ENCODE measurements at regions not wholly inside any gene's neighbourhood (a gene's known extent, or its start where the extent isn't known, plus 50 kb on each side); places are given as distances from the start of the nearest gene placed in this dataset.

- H2AFZ ChIP-seq (ENCODE audit: low read depth) = no peak overlapping the region
- ChIA-PET POLR2A (no interaction called here), CTCF (no interaction called here)
- DNase-seq = no peak
- no peak overlapping the region for H3K9ac ChIP-seq
- no peaks in the 10 kb centered on the region for H3K9me3 ChIP-seq
- no peaks in the 10 kb centered on the region for H3K4me1 ChIP-seq (ENCODE audit: control insufficient read depth in 1 of 2, insufficient read depth in 2 of 2, low read depth in 1 of 2, low read length in 1 of 2)
- 7% methylated on average over 1 of the region's 1 CpG for WGBS (ENCODE audit: low lambda C conversion rate)
- H3K27me3 ChIP-seq (ENCODE audit: insufficient read depth) = no peaks in the 10 kb centered on the region
- 0 out of 2 replicates have a peak, but pooled peaks cover 7% of the 10 kb centered on the region for H3K9me2 ChIP-seq
- H4K20me1 ChIP-seq (ENCODE audit: insufficient read depth) = no peaks in the 10 kb centered on the region
- TF ChIP-seq POLR2AphosphoS5 (IDR thresholded peaks at IDR 0.05; ENCODE audit: low read depth, low read length) = no peak
- TF ChIP-seq TAF1 (IDR thresholded peaks at IDR 0.05; ENCODE audit: borderline replicate concordance, low read depth, low read length) = no peak
- no peak for TF ChIP-seq PBX3 (IDR thresholded peaks at IDR 0.05)
- TF ChIP-seq MEF2A (IDR thresholded peaks at IDR 0.05; ENCODE audit: borderline replicate concordance, low read depth) = no peak
- no peak for TF ChIP-seq SMC3 (IDR thresholded peaks at IDR 0.05; ENCODE audit: low read depth, low read length)
- TF ChIP-seq GATA2 (CRISPR knock-in tag; IDR thresholded peaks at IDR 0.05) = no peak
- no peak for TF ChIP-seq IRF3 (IDR thresholded peaks at IDR 0.05; ENCODE audit: low read depth, low read length)
- no peaks in the 10 kb centered on the region; the same call in 1 of the 2 replicates for H3K79me2 ChIP-seq (ENCODE audit: insufficient read depth)
- no peak overlapping the region for H3K27ac ChIP-seq (ENCODE audit: low read depth in 2 of 2, low read length in 1 of 2)
- no peak overlapping the region for H3K4me2 ChIP-seq
- H3K4me3 ChIP-seq (ENCODE audit: low read depth in 2 of 2, low read length in 1 of 2) = no peak overlapping the region
- H3F3A ChIP-seq (replicated peaks; ENCODE audit: insufficient read depth) = no peaks in the 10 kb centered on the region
- no peaks in the 10 kb centered on the region for H3K36me3 ChIP-seq (replicated peaks in 1 of 2; ENCODE audit: control insufficient read depth in 1 of 2, insufficient read depth in 2 of 2, low read length in 1 of 2)
These were observed 192.5 kb downstream of the TECRL start for GRCh38 chr4:64216741-64217140.

- ChIA-PET POLR2A (no interaction called here), CTCF (no interaction called here)
- WGBS (ENCODE audit: low lambda C conversion rate) = 0% methylated on average over 3 of the region's 3 CpGs
- TF ChIP-seq FOSL2 (IDR thresholded peaks at IDR 0.05; ENCODE audit: borderline replicate concordance, low read depth) (no peak), RCOR1 (IDR thresholded peaks at IDR 0.05; ENCODE audit: low read length) (no peak), JUND (IDR thresholded peaks at IDR 0.05) (no peak), RFX5 (IDR thresholded peaks at IDR 0.05; ENCODE audit: low read length) (no peak), NFIC (IDR thresholded peaks at IDR 0.05; ENCODE audit: borderline replicate concordance) (no peak), NRF1 (IDR thresholded peaks at IDR 0.05; ENCODE audit: low read depth, low read length) (no peak), IRF3 (IDR thresholded peaks at IDR 0.05; ENCODE audit: low read depth, low read length) (no peak), SIN3A (IDR thresholded peaks at IDR 0.05; ENCODE audit: borderline replicate concordance, low read depth, low read length) (no peak), REST (IDR thresholded peaks at IDR 0.05; ENCODE audit: low read depth, low read length) (no peak), FOXM1 (IDR thresholded peaks at IDR 0.05; ENCODE audit: low read depth) (no peak), TCF12 (IDR thresholded peaks at IDR 0.05) (no peak), POLR2AphosphoS5 (IDR thresholded peaks at IDR 0.05; ENCODE audit: low read depth, low read length) (no peak), ELF1 (IDR thresholded peaks at IDR 0.05) (no peak), GABPA (IDR thresholded peaks at IDR 0.05; ENCODE audit: low read depth) (no peak), SMC3 (IDR thresholded peaks at IDR 0.05; ENCODE audit: low read depth, low read length) (no peak), CTCF (IDR thresholded peaks at IDR 0.05) (no peak), YY1 (IDR thresholded peaks at IDR 0.05; ENCODE audit: low read depth) (no peak), RXRA (IDR thresholded peaks at IDR 0.05; ENCODE audit: borderline replicate concordance, low read depth) (no peak)
These were observed 203.9 kb downstream of the TECRL start for GRCh38 chr4:64205376-64205775.

More at GRCh38 chr4:64205376-64205775, 203.9 kb downstream of the TECRL start:
- H3F3A ChIP-seq (replicated peaks; ENCODE audit: insufficient read depth) = no peaks in the 10 kb centered on the region
- H2AFZ ChIP-seq (ENCODE audit: low read depth) = no peak overlapping the region
- no peaks in the 10 kb centered on the region for H3K79me2 ChIP-seq (ENCODE audit: insufficient read depth)
- no peak for DNase-seq
- H3K27me3 ChIP-seq (ENCODE audit: insufficient read depth) = no peaks in the 10 kb centered on the region
- no peaks in the 10 kb centered on the region for H4K20me1 ChIP-seq (ENCODE audit: insufficient read depth)
- H3K4me1 ChIP-seq (ENCODE audit: control insufficient read depth in 1 of 2, insufficient read depth in 2 of 2, low read depth in 1 of 2, low read length in 1 of 2) = no peaks in the 10 kb centered on the region
- H3K4me2 ChIP-seq = no peak overlapping the region
- H3K36me3 ChIP-seq (replicated peaks in 1 of 2; ENCODE audit: control insufficient read depth in 1 of 2, insufficient read depth in 2 of 2, low read length in 1 of 2) = no peaks in the 10 kb centered on the region
- H3K9me3 ChIP-seq = no peaks in the 10 kb centered on the region
- H3K9ac ChIP-seq = no peak overlapping the region
- H3K4me3 ChIP-seq (ENCODE audit: low read depth in 2 of 2, low read length in 1 of 2) = no peak overlapping the region
- H3K9me2 ChIP-seq = no peaks in the 10 kb centered on the region
- no peak overlapping the region for H3K27ac ChIP-seq (ENCODE audit: low read depth in 2 of 2, low read length in 1 of 2)
